Spinal cord (tissue), 9 donors: ENCODE measurements at regions not wholly inside any gene's neighbourhood (a gene's known extent, or its start where the extent isn't known, plus 50 kb on each side); places are given as distances from the start of the nearest gene placed in this dataset.
A peak's percentile ranks its signal among the peaks of the same experiment; 100 is the strongest.
"Not testable (repeated sequence)": the region's sequence is repeated elsewhere in the genome, so short reads cannot be mapped to it uniquely, and the experiment has no call there.

Source experiments
- DNase-seq, 6 donors: peaks; one replicate each; pipeline versions ENCODE4 v3.0.0 to v3.0.0-alpha.2; 2013 to 2015; ENCODE audit warnings: low spot score in 6 of 6, low read depth in 4 of 6
- H3K27ac ChIP-seq: one replicate; pipeline ENCODE4 v1.5.1; 2013; ENCODE audit warnings: low read depth, low read length, control low read depth
- H3K27me3 ChIP-seq: one replicate; pipeline ENCODE4 v1.6.1; 2013; ENCODE audit warnings: low read length; ENCODE audit not compliant: control insufficient read depth, insufficient read depth
- H3K36me3 ChIP-seq: one replicate; pipeline ENCODE4 v1.6.1; 2013; ENCODE audit warnings: low read length; ENCODE audit not compliant: control insufficient read depth, insufficient read depth
- H3K4me1 ChIP-seq: one replicate; pipeline ENCODE4 v1.6.1; 2013; ENCODE audit warnings: low read length; ENCODE audit not compliant: control insufficient read depth, insufficient read depth
- H3K4me3 ChIP-seq: one replicate; pipeline ENCODE4 v1.5.1; 2013; ENCODE audit warnings: low read depth, low read length, control low read depth
- H3K9me3 ChIP-seq: one replicate; pipeline ENCODE4 v1.6.1; 2013; ENCODE audit warnings: low read length; ENCODE audit not compliant: control insufficient read depth, insufficient read depth
- whole genome bisulfite sequencing: methylation state at CpG from one replicate; pipeline ENCODE4 v1.1.5; 2013; ENCODE audit warnings: missing lambda C conversion rate; ENCODE audit not compliant: insufficient coverage; 5-methylcytosine and 5-hydroxymethylcytosine counted together
- donor health status: healthy.

GRCh38 chr17:69696650-69697049 lies 282.2 kb downstream of the MAP2K6 start:
- WGBS = no CpG with 5 or more reads among the region's 1 CpG
- no peak overlapping the region for H3K27ac ChIP-seq
- no peaks in the 10 kb centered on the region for H3K4me1 ChIP-seq
- no peaks in the 10 kb centered on the region for H3K36me3 ChIP-seq
- H3K27me3 ChIP-seq = no peaks in the 10 kb centered on the region
- DNase-seq = peak in 1 of 6 donors; percentile 54
- H3K9me3 ChIP-seq = peaks cover 4% of the 10 kb centered on the region
- H3K4me3 ChIP-seq = no peak overlapping the region

GRCh38 chr17:69698352-69698751 lies 283.9 kb downstream of the MAP2K6 start:
- not testable (repeated sequence) for H3K4me1 ChIP-seq, H3K36me3 ChIP-seq, H3K27ac ChIP-seq

GRCh38 chr17:69702078-69702477 lies 287.6 kb downstream of the MAP2K6 start:
- H3K9me3 ChIP-seq = peaks cover 4% of the 10 kb centered on the region
- no peak overlapping the region for H3K4me3 ChIP-seq
- no peaks in the 10 kb centered on the region for H3K4me1 ChIP-seq
- H3K27ac ChIP-seq = no peak overlapping the region
- H3K27me3 ChIP-seq = no peaks in the 10 kb centered on the region
- WGBS = 100% methylated on average over 1 of the region's 1 CpG
- H3K36me3 ChIP-seq = no peaks in the 10 kb centered on the region
- no peak for DNase-seq

More at GRCh38 chr17:69698352-69698751, 283.9 kb downstream of the MAP2K6 start:
- not testable (repeated sequence) for H3K4me3 ChIP-seq, H3K27me3 ChIP-seq, DNase-seq, H3K9me3 ChIP-seq

- no peak overlapping the region for H3K27ac ChIP-seq
- H3K36me3 ChIP-seq = no peaks in the 10 kb centered on the region
- no peak for DNase-seq
- no CpG with 5 or more reads among the region's 1 CpG for WGBS
- H3K4me3 ChIP-seq = no peak overlapping the region
- no peaks in the 10 kb centered on the region for H3K27me3 ChIP-seq
- H3K4me1 ChIP-seq = no peaks in the 10 kb centered on the region
- H3K9me3 ChIP-seq = no peaks in the 10 kb centered on the region
These were observed 289.3 kb downstream of the MAP2K6 start for GRCh38 chr17:69703751-69704150.

GRCh38 chr17:69704935-69705334 lies 290.4 kb downstream of the MAP2K6 start:
- no peaks in the 10 kb centered on the region for H3K4me1 ChIP-seq
- no peak for DNase-seq
- no peaks in the 10 kb centered on the region for H3K27me3 ChIP-seq
- no peaks in the 10 kb centered on the region for H3K9me3 ChIP-seq
- WGBS = no CpG with 5 or more reads among the region's 1 CpG
- H3K36me3 ChIP-seq = no peaks in the 10 kb centered on the region
- H3K4me3 ChIP-seq = no peak overlapping the region
- H3K27ac ChIP-seq = no peak overlapping the region

GRCh38 chr17:69706127-69706526 lies 291.6 kb downstream of the MAP2K6 start:
- H3K4me1 ChIP-seq = no peaks in the 10 kb centered on the region
- H3K27ac ChIP-seq = no peak overlapping the region
- H3K4me3 ChIP-seq = no peak overlapping the region
- H3K9me3 ChIP-seq = no peaks in the 10 kb centered on the region
- no peaks in the 10 kb centered on the region for H3K36me3 ChIP-seq
- DNase-seq = no peak
- WGBS = 100% methylated on average over 1 of the region's 2 CpGs
- no peaks in the 10 kb centered on the region for H3K27me3 ChIP-seq

GRCh38 chr17:69709441-69709840 lies 294.9 kb downstream of the MAP2K6 start:
- Histone ChIP-seq H3K4me3 (no peak overlapping the region), H3K9me3 (no peaks in the 10 kb centered on the region), H3K27me3 (no peaks in the 10 kb centered on the region), H3K27ac (no peak overlapping the region), H3K36me3 (no peaks in the 10 kb centered on the region), H3K4me1 (no peaks in the 10 kb centered on the region)
- peak in 1 of 6 donors; percentile 34 for DNase-seq
- 90% methylated on average over 2 of the region's 6 CpGs for WGBS

GRCh38 chr17:69710926-69711325 lies 296.4 kb downstream of the MAP2K6 start:
- no peaks in the 10 kb centered on the region for H3K9me3 ChIP-seq
- no peaks in the 10 kb centered on the region for H3K27me3 ChIP-seq
- no peaks in the 10 kb centered on the region for H3K36me3 ChIP-seq
- no peak overlapping the region for H3K27ac ChIP-seq
- H3K4me3 ChIP-seq = no peak overlapping the region
- no peak for DNase-seq
- H3K4me1 ChIP-seq = no peaks in the 10 kb centered on the region
- WGBS = no CpG with 5 or more reads among the region's 2 CpGs

- H3K27ac ChIP-seq = no peak overlapping the region
- no peaks in the 10 kb centered on the region for H3K4me1 ChIP-seq
- no peaks in the 10 kb centered on the region for H3K36me3 ChIP-seq
- H3K9me3 ChIP-seq = no peaks in the 10 kb centered on the region
- peak in 2 of 6 donors; percentile 31 to 63 for DNase-seq
- no peak overlapping the region for H3K4me3 ChIP-seq
- no peaks in the 10 kb centered on the region for H3K27me3 ChIP-seq
- WGBS = 26% methylated on average over 3 of the region's 4 CpGs
These were observed 297.0 kb downstream of the MAP2K6 start for GRCh38 chr17:69711541-69711940.

- Histone ChIP-seq H3K4me3 (no peak overlapping the region), H3K9me3 (no peaks in the 10 kb centered on the region), H3K4me1 (no peaks in the 10 kb centered on the region), H3K36me3 (no peaks in the 10 kb centered on the region), H3K27me3 (no peaks in the 10 kb centered on the region), H3K27ac (no peak overlapping the region)
- 92% methylated on average over 2 of the region's 2 CpGs for WGBS
- no peak for DNase-seq
These were observed 298.4 kb downstream of the MAP2K6 start for GRCh38 chr17:69712801-69713311.
